Mesenchymal stem cell (in vitro differentiated cells and primary cell): ENCODE measurements at regions not wholly inside any gene's neighbourhood (a gene's known extent, or its start where the extent isn't known, plus 50 kb on each side); places are given as distances from the start of the nearest gene placed in this dataset.

Experiments used
- DNase-seq: peaks from one replicate; pipeline ENCODE4 v3.0.0-alpha.2; 2013
- H2AFZ ChIP-seq: one replicate; pipeline ENCODE4 v1.6.1; 2013; ENCODE audit warnings: low read depth, mild to moderate bottlenecking, control low read depth, inconsistent platforms, low read length, moderate library complexity
- H2AK5ac ChIP-seq: 2 replicates; pipeline ENCODE4 v1.6.1; 2013; ENCODE audit warnings: low read length, moderate library complexity, mild to moderate bottlenecking, inconsistent platforms; ENCODE audit not compliant: severe bottlenecking
- H2BK120ac ChIP-seq: one replicate; pipeline ENCODE4 v1.6.1; 2013; ENCODE audit warnings: low read depth, mild to moderate bottlenecking, inconsistent platforms, low read length, moderate library complexity
- H2BK12ac ChIP-seq, 2 experiments: one replicate each; pipeline ENCODE4 v1.6.1; 2013; ENCODE audit warnings: inconsistent platforms in 2 of 2, low read length in 2 of 2, mild to moderate bottlenecking in 2 of 2, moderate library complexity in 2 of 2, control low read depth in 1 of 2
- H2BK15ac ChIP-seq: one replicate; pipeline ENCODE4 v1.6.1; 2013; ENCODE audit warnings: mild to moderate bottlenecking, low read depth, inconsistent platforms; ENCODE audit not compliant: poor library complexity, severe bottlenecking
- H2BK5ac ChIP-seq: 2 replicates; pipeline ENCODE4 v1.6.1; 2013; ENCODE audit warnings: low read depth, mild to moderate bottlenecking, low read length, control low read depth, inconsistent platforms; ENCODE audit not compliant: poor library complexity, severe bottlenecking
- H3K14ac ChIP-seq, 2 experiments: one replicate each; pipeline ENCODE4 v1.6.1; 2013; ENCODE audit warnings: inconsistent platforms in 2 of 2, low read length in 2 of 2, control low read depth in 1 of 2, mild to moderate bottlenecking in 1 of 2, moderate library complexity in 1 of 2
- H3K18ac ChIP-seq, 2 experiments: one replicate each; pipeline ENCODE4 v1.6.1; 2013; ENCODE audit warnings: inconsistent platforms in 2 of 2, low read length in 2 of 2, control low read depth in 1 of 2, low read depth in 1 of 2, mild to moderate bottlenecking in 1 of 2
- H3K23ac ChIP-seq, 2 experiments: one replicate each; pipeline ENCODE4 v1.6.1; 2013; ENCODE audit warnings: inconsistent platforms in 2 of 2, low read length in 2 of 2, mild to moderate bottlenecking in 2 of 2, moderate library complexity in 2 of 2, control low read depth in 1 of 2
- H3K27ac ChIP-seq: 2 replicates; pipeline ENCODE4 v1.5.1; 2013; ENCODE audit warnings: mild to moderate bottlenecking, moderate library complexity, low read length, control low read depth, inconsistent platforms; ENCODE audit not compliant: poor library complexity, severe bottlenecking
- H3K27me3 ChIP-seq, 2 experiments: 2 replicates each; pipeline versions ENCODE4 v1.6.1 to v1.7.0; 2013; ENCODE audit warnings: low read length in 2 of 2, mild to moderate bottlenecking in 2 of 2, moderate library complexity in 2 of 2, control low read depth in 1 of 2, inconsistent platforms in 1 of 2; ENCODE audit not compliant: control insufficient read depth in 1 of 2, insufficient read depth in 1 of 2
- H3K36me3 ChIP-seq, 2 experiments: 2 replicates each; pipeline versions ENCODE4 v1.6.1 to v1.7.0; 2013; ENCODE audit warnings: low read length in 2 of 2, control low read depth in 1 of 2, inconsistent platforms in 1 of 2, low read depth in 1 of 2, mild to moderate bottlenecking in 1 of 2; ENCODE audit not compliant: insufficient read depth in 2 of 2, control insufficient read depth in 1 of 2
- H3K4ac ChIP-seq, 2 experiments: one replicate each; pipeline ENCODE4 v1.6.1; 2013; ENCODE audit warnings: inconsistent platforms in 2 of 2, low read length in 2 of 2, mild to moderate bottlenecking in 2 of 2, moderate library complexity in 2 of 2, control low read depth in 1 of 2, low read depth in 1 of 2
- H3K4me1 ChIP-seq: 2 replicates; pipeline ENCODE4 v1.6.1; 2013; ENCODE audit warnings: low read depth, low read length, control low read depth; ENCODE audit not compliant: control insufficient read depth, insufficient read depth
- H3K4me2 ChIP-seq: 2 replicates; pipeline ENCODE4 v1.6.1; 2013; ENCODE audit warnings: low read length, mild to moderate bottlenecking, inconsistent platforms; ENCODE audit not compliant: poor library complexity, severe bottlenecking
- H3K4me3 ChIP-seq, 2 experiments: 2 replicates each; pipeline versions ENCODE4 v1.5.1 to v1.7.0; 2013; ENCODE audit warnings: low read length in 2 of 2, mild to moderate bottlenecking in 2 of 2, control low read depth in 1 of 2, low read depth in 1 of 2; ENCODE audit not compliant: insufficient read depth in 1 of 2
- H3K79me1 ChIP-seq: replicated peaks from 2 replicates; pipeline ENCODE4 v1.6.1; 2013; ENCODE audit warnings: mild to moderate bottlenecking, control low read depth, low read length, inconsistent platforms; ENCODE audit not compliant: poor library complexity, severe bottlenecking
- H3K9ac ChIP-seq: 2 replicates; pipeline ENCODE4 v1.7.0; 2013; ENCODE audit warnings: mild to moderate bottlenecking, low read length, moderate library complexity
- H3K9me3 ChIP-seq: 2 replicates; pipeline ENCODE4 v1.7.0; 2013; ENCODE audit warnings: mild to moderate bottlenecking, low read length; ENCODE audit not compliant: control insufficient read depth
- H4K8ac ChIP-seq: one replicate; pipeline ENCODE4 v1.6.1; 2013; ENCODE audit warnings: inconsistent platforms, mild to moderate bottlenecking, low read length, moderate library complexity
- H4K91ac ChIP-seq: one replicate; pipeline ENCODE4 v1.6.1; 2013; ENCODE audit warnings: mild to moderate bottlenecking, low read length, inconsistent platforms
- WGBS: methylation state at CpG from one replicate; pipeline ENCODE4 v1.1.7; 2013; ENCODE audit warnings: mixed read lengths; 5-methylcytosine and 5-hydroxymethylcytosine counted together

- no peak overlapping the region for H3K27ac ChIP-seq
- H3K9ac ChIP-seq: no peak overlapping the region
- no peak overlapping the region for H4K91ac ChIP-seq
- no peaks in the 10 kb centered on the region for H3K27me3 ChIP-seq
- H2AFZ ChIP-seq: no peak overlapping the region
- no peak overlapping the region for H4K8ac ChIP-seq
- no peak overlapping the region for H3K4ac ChIP-seq
- no peak overlapping the region for H2BK15ac ChIP-seq
- no peaks in the 10 kb centered on the region for H3K9me3 ChIP-seq
- H2AK5ac ChIP-seq: no peak overlapping the region
- no peak overlapping the region for H3K4me3 ChIP-seq
- H3K36me3 ChIP-seq: no peaks in the 10 kb centered on the region
- H3K79me1 ChIP-seq: no peaks in the 10 kb centered on the region
- no peak overlapping the region for H3K18ac ChIP-seq
- H2BK12ac ChIP-seq: no peak overlapping the region
- H2BK5ac ChIP-seq: no peak overlapping the region
- 78% methylated on average over 3 of the region's 5 CpGs for WGBS
- no peak overlapping the region for H2BK120ac ChIP-seq
- H3K4me2 ChIP-seq: no peak overlapping the region
- H3K23ac ChIP-seq: no peak overlapping the region
- H3K4me1 ChIP-seq: no peaks in the 10 kb centered on the region
- no peak overlapping the region for H3K14ac ChIP-seq
- DNase-seq: no peak
Observed at GRCh38 chr6:92930171-92930570, 489.2 kb downstream of the EPHA7 start.

GRCh38 chr6:92922216-92922806 is 497.0 kb downstream of the EPHA7 start:
- no peak overlapping the region for H2BK15ac ChIP-seq
- no peak overlapping the region for H3K4me3 ChIP-seq
- no peak overlapping the region for H2BK12ac ChIP-seq
- H3K36me3 ChIP-seq: no peaks in the 10 kb centered on the region
- H4K91ac ChIP-seq: no peak overlapping the region
- no peaks in the 10 kb centered on the region for H3K27me3 ChIP-seq
- no peak overlapping the region for H3K4ac ChIP-seq
- H3K9ac ChIP-seq: no peak overlapping the region
- no peak for DNase-seq
- no peak overlapping the region for H3K27ac ChIP-seq
- no peaks in the 10 kb centered on the region for H3K4me1 ChIP-seq
- no peak overlapping the region for H2AFZ ChIP-seq
- H2BK5ac ChIP-seq: no peak overlapping the region
- H3K9me3 ChIP-seq: no peaks in the 10 kb centered on the region
- H3K23ac ChIP-seq: no peak overlapping the region
- H3K79me1 ChIP-seq: no peaks in the 10 kb centered on the region
- H3K14ac ChIP-seq: no peak overlapping the region
- WGBS: 57% methylated on average over 5 of the region's 5 CpGs
- no peak overlapping the region for H4K8ac ChIP-seq
- H3K4me2 ChIP-seq: no peak overlapping the region
- no peak overlapping the region for H2BK120ac ChIP-seq
- H3K18ac ChIP-seq: no peak overlapping the region
- H2AK5ac ChIP-seq: no peak overlapping the region

- Histone ChIP-seq H4K91ac (no peak overlapping the region), H3K23ac (no peak overlapping the region)
Observed at GRCh38 chr6:92915466-92915865, 503.9 kb downstream of the EPHA7 start.

GRCh38 chr6:92911301-92911700 is 508.1 kb downstream of the EPHA7 start:
- no peak overlapping the region for H3K9ac ChIP-seq
- no peak overlapping the region for H3K23ac ChIP-seq
- no peak overlapping the region for H4K8ac ChIP-seq
- H3K9me3 ChIP-seq: no peaks in the 10 kb centered on the region
- no peak overlapping the region for H2BK12ac ChIP-seq
- no peak overlapping the region for H3K4me3 ChIP-seq
- no peak overlapping the region for H2BK120ac ChIP-seq
- no peaks in the 10 kb centered on the region for H3K4me1 ChIP-seq
- WGBS: 100% methylated on average over 1 of the region's 1 CpG
- H4K91ac ChIP-seq: no peak overlapping the region
- no peak overlapping the region for H3K27ac ChIP-seq
- no peak overlapping the region for H3K18ac ChIP-seq
- H3K4me2 ChIP-seq: no peak overlapping the region
- H3K79me1 ChIP-seq: no peaks in the 10 kb centered on the region
- H3K14ac ChIP-seq: no peak overlapping the region
- DNase-seq: no peak
- no peak overlapping the region for H2AFZ ChIP-seq
- no peaks in the 10 kb centered on the region for H3K27me3 ChIP-seq
- no peak overlapping the region for H2AK5ac ChIP-seq
- H3K36me3 ChIP-seq: no peaks in the 10 kb centered on the region
- no peak overlapping the region for H3K4ac ChIP-seq
- no peak overlapping the region for H2BK5ac ChIP-seq
- no peak overlapping the region for H2BK15ac ChIP-seq

More at GRCh38 chr6:92915466-92915865, 503.9 kb downstream of the EPHA7 start:
- Histone ChIP-seq H2BK5ac (no peak overlapping the region), H4K8ac (no peak overlapping the region), H2AFZ (no peak overlapping the region), H2BK15ac (no peak overlapping the region), H3K4me1 (no peaks in the 10 kb centered on the region), H2AK5ac (no peak overlapping the region), H2BK120ac (no peak overlapping the region), H2BK12ac (no peak overlapping the region), H3K4ac (no peak overlapping the region), H3K9ac (no peak overlapping the region), H3K4me2 (no peak overlapping the region), H3K27ac (no peak overlapping the region), H3K27me3 (no peaks in the 10 kb centered on the region), H3K18ac (no peak overlapping the region), H3K9me3 (no peaks in the 10 kb centered on the region), H3K36me3 (no peaks in the 10 kb centered on the region), H3K14ac (no peak overlapping the region), H3K4me3 (no peak overlapping the region), H3K79me1 (no peaks in the 10 kb centered on the region)
- 100% methylated on average over 1 of the region's 2 CpGs for WGBS
- no peak for DNase-seq
